Stomach (tissue), 4 donors: ENCODE measurements at regions not wholly inside any gene's neighbourhood (a gene's known extent, or its start where the extent isn't known, plus 50 kb on each side); places are given as distances from the start of the nearest gene placed in this dataset.

ENCODE experiments used
- POLR2A ChIP-seq, 4 donors: fragments of 450-650 bp; IDR thresholded peaks; one replicate each; pipeline ENCODE4 v1.6.1; 2016; ENCODE audit warnings: antibody characterized with exemption in 4 of 4, control low read depth in 2 of 4, mild to moderate bottlenecking in 1 of 4, moderate library complexity in 1 of 4
- POLR2AphosphoS5 ChIP-seq, 3 donors: sonication (generic); formaldehyde crosslinking; IDR thresholded peaks; one replicate each; pipeline ENCODE4 v1.6.1; 2016; ENCODE audit warnings: antibody characterized with exemption in 3 of 3

GRCh38 chr13:80204642-80205041 lies 136.3 kb downstream of the SPRY2 start:
- no peak for TF ChIP-seq POLR2AphosphoS5 (IDR thresholded peaks at IDR 0.05)
- no peak for TF ChIP-seq POLR2A (IDR thresholded peaks at IDR 0.05)
